Astrocyte of the spinal cord (primary cell): ENCODE measurements at regions not wholly inside any gene's neighbourhood (a gene's known extent, or its start where the extent isn't known, plus 50 kb on each side); places are given as distances from the start of the nearest gene placed in this dataset.

Experiments used
- DNase-seq: peaks from one replicate; pipeline ENCODE4 v3.0.0; 2011; ENCODE audit warnings: low read depth, low spot score
- H3K4me3 ChIP-seq: 2 replicates; pipeline ENCODE4 v1.5.1; 2011; ENCODE audit warnings: low read depth, mild to moderate bottlenecking, low read length, moderate library complexity
- CTCF ChIP-seq: IDR thresholded peaks from 2 replicates; pipeline ENCODE4 v1.5.1; 2012; ENCODE audit warnings: low read depth, mild to moderate bottlenecking, low read length, inconsistent platforms
- in situ Hi-C: cut with HindIII; loops from 2 replicates; pipeline ENCODE4 v1.10.0; 2017; ENCODE audit warnings: low sequenced_read_pairs

GRCh38 chr1:30383221-30383711 lies 340.1 kb downstream of the MATN1 start:
- TF ChIP-seq CTCF: no peak
- no peak for DNase-seq
- no peak overlapping the region for H3K4me3 ChIP-seq
- in situ Hi-C loops: no loop called here

GRCh38 chr1:30382496-30382895 lies 340.9 kb downstream of the MATN1 start:
- no peak for TF ChIP-seq CTCF
- no peak overlapping the region for H3K4me3 ChIP-seq

GRCh38 chr1:30381671-30382365 lies 341.6 kb downstream of the MATN1 start:
- DNase-seq: no peak
- in situ Hi-C loops: no loop called here
- TF ChIP-seq CTCF: no peak
- no peak overlapping the region for H3K4me3 ChIP-seq

More at GRCh38 chr1:30382496-30382895, 340.9 kb downstream of the MATN1 start:
- DNase-seq: no peak
- in situ Hi-C loops: no loop called here

GRCh38 chr1:30381266-30381665 lies 342.1 kb downstream of the MATN1 start:
- DNase-seq: no peak
- no peak overlapping the region for H3K4me3 ChIP-seq
- no peak for TF ChIP-seq CTCF
- in situ Hi-C loops: no loop called here

- TF ChIP-seq CTCF: no peak
- DNase-seq: no peak
- in situ Hi-C loops: no loop called here
- H3K4me3 ChIP-seq: no peak overlapping the region
These were observed 342.8 kb downstream of the MATN1 start for GRCh38 chr1:30380625-30380984.

- no peak overlapping the region for H3K4me3 ChIP-seq
- TF ChIP-seq CTCF: peak; percentile 83
- DNase-seq: peak; percentile 54
- in situ Hi-C loops: no loop called here
These were observed 343.4 kb downstream of the MATN1 start for GRCh38 chr1:30379684-30380624.
